Effector memory CD8-positive, alpha-beta T cell (primary cell): ENCODE measurements at regions not wholly inside any gene's neighbourhood (a gene's known extent, or its start where the extent isn't known, plus 50 kb on each side); places are given as distances from the start of the nearest gene placed in this dataset.
"Not testable (repeated sequence)": the region's sequence is repeated elsewhere in the genome, so short reads cannot be mapped to it uniquely, and the experiment has no call there.

Experiments
- ATAC-seq: fragments of 150-1000 bp; cut with Tn5 transposase; replicated peaks from 2 replicates; pipeline ENCODE4 v1.10.0; 2021; ENCODE audit warnings: mild to moderate bottlenecking, moderate library complexity
- DNase-seq, 3 experiments: peaks; one replicate each; pipeline ENCODE4 v3.0.0; 2021
- H3K27ac Mint-ChIP-seq, 2 donors: one replicate each; pipeline ENCODE4 v1.8.0; 2022; ENCODE audit warnings: mild to moderate bottlenecking in 2 of 2, mixed read lengths in 2 of 2, moderate library complexity in 2 of 2
- H3K27me3 Mint-ChIP-seq, 2 donors: one replicate each; pipeline ENCODE4 v1.8.0; 2022; ENCODE audit warnings: mixed read lengths in 2 of 2
- H3K36me3 Mint-ChIP-seq: one replicate; pipeline ENCODE4 v1.8.0; 2022; ENCODE audit warnings: mild to moderate bottlenecking, moderate library complexity, mixed read lengths; ENCODE audit not compliant: insufficient read depth
- H3K4me1 Mint-ChIP-seq, 2 donors: one replicate each; pipeline ENCODE4 v1.8.0; 2022; ENCODE audit warnings: low read depth in 2 of 2, mixed read lengths in 2 of 2
- H3K4me3 Mint-ChIP-seq, 2 donors: one replicate each; pipeline ENCODE4 v1.8.0; 2022; ENCODE audit warnings: mild to moderate bottlenecking in 2 of 2, mixed read lengths in 2 of 2, moderate library complexity in 2 of 2
- H3K9me3 Mint-ChIP-seq, 2 donors: one replicate each; pipeline ENCODE4 v1.8.0; 2022; ENCODE audit warnings: mixed read lengths in 2 of 2

DNA sequence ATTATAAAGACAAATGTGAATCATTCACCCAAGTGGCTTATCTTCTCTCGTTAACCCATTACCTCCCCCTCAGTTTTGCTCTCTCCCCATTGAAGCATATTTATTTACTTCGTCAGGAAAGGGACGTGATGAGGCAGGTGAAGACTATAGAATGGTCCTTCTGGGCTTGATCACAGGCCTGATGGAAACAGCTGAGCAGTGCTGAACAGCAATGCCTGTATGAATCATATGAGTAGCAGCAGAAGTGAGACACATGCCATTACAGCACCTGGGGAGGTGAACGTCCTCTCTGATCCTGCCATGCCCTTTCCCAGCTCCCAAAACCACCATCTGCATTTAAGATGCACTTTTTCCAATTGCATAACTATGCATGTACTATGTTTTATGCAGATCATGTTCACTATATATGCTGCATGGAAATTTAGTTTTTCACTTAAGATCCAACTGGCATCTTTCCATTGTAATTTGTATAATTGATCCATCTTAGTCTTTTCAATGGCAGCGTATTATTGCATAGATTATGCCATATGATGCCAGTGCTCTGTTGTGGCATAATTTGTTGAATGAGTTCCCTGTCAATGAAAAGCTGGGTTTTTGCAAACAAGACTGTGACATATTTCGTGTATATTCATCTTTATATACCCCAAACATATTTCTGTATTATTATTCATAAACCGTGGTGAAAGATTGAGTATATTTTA, 105.3 kb downstream of the CXCL12 start:
- Mint-ChIP-seq H3K4me3 (no peak overlapping the region), H3K27ac (no peak overlapping the region), H3K4me1 (no peaks in the 10 kb centered on the region), H3K9me3 (no peaks in the 10 kb centered on the region), H3K27me3 (peaks cover 0 to 13% of the 10 kb centered on the region in 2 donors), H3K36me3 (no peaks in the 10 kb centered on the region)
- DNase-seq (no peak), ATAC-seq (no peak)

- Mint-ChIP-seq H3K4me1 (no peaks in the 10 kb centered on the region), H3K4me3 (no peak overlapping the region)
These were observed 106.0 kb downstream of the CXCL12 start for GRCh38 chr10:44278837-44279324.

GRCh38 chr10:44268435-44268948, 116.4 kb downstream of the CXCL12 start:
- H3K9me3 Mint-ChIP-seq, H3K27ac Mint-ChIP-seq, ATAC-seq, H3K4me1 Mint-ChIP-seq, H3K36me3 Mint-ChIP-seq, DNase-seq, H3K4me3 Mint-ChIP-seq: not testable (repeated sequence)
- H3K27me3 Mint-ChIP-seq: peaks cover 26 to 46% of the 10 kb centered on the region in 2 donors

More at GRCh38 chr10:44278837-44279324, 106.0 kb downstream of the CXCL12 start:
- Mint-ChIP-seq H3K9me3 (no peaks in the 10 kb centered on the region), H3K36me3 (no peaks in the 10 kb centered on the region), H3K27me3 (peaks cover 0 to 9% of the 10 kb centered on the region in 2 donors), H3K27ac (no peak overlapping the region)
- DNase-seq (no peak), ATAC-seq (no peak)

DNA sequence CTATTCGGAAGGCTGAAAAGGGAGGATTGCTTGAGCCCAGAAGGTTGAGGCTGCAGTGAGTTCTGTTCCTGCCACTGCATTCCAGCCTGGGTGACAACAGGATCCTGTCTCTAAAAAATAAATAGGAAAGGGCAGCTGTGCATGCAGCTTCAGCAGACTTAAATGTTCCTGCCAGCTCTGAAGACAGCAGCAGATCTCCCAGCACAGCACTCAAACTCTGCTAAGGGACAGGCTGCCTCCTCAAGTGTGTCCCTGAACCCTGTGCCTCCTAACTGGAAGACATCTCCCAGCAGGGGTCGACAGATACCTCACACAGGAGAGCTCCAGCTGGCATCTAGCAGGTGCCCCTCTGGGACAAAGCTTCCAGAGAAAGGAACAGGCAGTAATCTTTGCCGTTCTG, 117.9 kb downstream of the CXCL12 start:
- Mint-ChIP-seq H3K4me3 (no peak overlapping the region), H3K9me3 (peaks cover 0 to 7% of the 10 kb centered on the region in 2 donors), H3K36me3 (no peaks in the 10 kb centered on the region)

DNA sequence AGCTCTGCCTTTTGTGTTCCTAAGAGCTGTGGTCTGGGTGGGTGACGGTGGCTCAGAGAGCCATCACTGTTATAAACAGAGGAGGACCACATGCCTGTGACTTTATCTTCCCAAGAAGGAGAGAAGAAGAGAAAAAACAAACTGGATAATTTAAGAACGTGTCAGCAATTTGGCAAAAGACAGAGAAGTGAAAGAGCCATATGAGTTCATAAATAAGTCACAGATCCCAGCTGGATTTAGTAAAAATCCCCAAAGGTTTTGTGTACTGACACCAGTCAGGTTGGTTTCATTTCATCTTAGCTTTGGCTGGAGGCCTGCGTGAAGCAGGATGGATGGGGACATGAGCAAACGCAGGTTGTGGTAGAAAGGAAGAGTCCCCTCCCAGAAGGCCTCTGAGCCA, 120.7 kb downstream of the CXCL12 start:
- peaks cover 2% of the 10 kb centered on the region for H3K36me3 Mint-ChIP-seq
- peaks cover 26 to 54% of the 10 kb centered on the region in 2 donors for H3K27me3 Mint-ChIP-seq
- peaks cover 0 to 3% of the 10 kb centered on the region in 2 donors for H3K4me1 Mint-ChIP-seq
- no peak overlapping the region for H3K4me3 Mint-ChIP-seq
- H3K27ac Mint-ChIP-seq: no peak overlapping the region
- no peak for DNase-seq
- ATAC-seq: no peak
- peaks cover 0 to 7% of the 10 kb centered on the region in 2 donors for H3K9me3 Mint-ChIP-seq

More for the DNA sequence above, 117.9 kb downstream of the CXCL12 start:
- Mint-ChIP-seq H3K27ac (no peak overlapping the region), H3K4me1 (peaks cover 0 to 1% of the 10 kb centered on the region in 2 donors), H3K27me3 (peaks cover 26 to 54% of the 10 kb centered on the region in 2 donors)
- DNase-seq (no peak), ATAC-seq (no peak)

GRCh38 chr10:44263771-44264170, 121.1 kb downstream of the CXCL12 start:
- Mint-ChIP-seq H3K27me3 (peaks cover 26 to 54% of the 10 kb centered on the region in 2 donors), H3K36me3 (peaks cover 2% of the 10 kb centered on the region), H3K9me3 (peaks cover 0 to 7% of the 10 kb centered on the region in 2 donors), H3K4me3 (no peak overlapping the region), H3K27ac (no peak overlapping the region), H3K4me1 (peaks cover 0 to 3% of the 10 kb centered on the region in 2 donors)
- no peak for ATAC-seq
- no peak for DNase-seq

DNA sequence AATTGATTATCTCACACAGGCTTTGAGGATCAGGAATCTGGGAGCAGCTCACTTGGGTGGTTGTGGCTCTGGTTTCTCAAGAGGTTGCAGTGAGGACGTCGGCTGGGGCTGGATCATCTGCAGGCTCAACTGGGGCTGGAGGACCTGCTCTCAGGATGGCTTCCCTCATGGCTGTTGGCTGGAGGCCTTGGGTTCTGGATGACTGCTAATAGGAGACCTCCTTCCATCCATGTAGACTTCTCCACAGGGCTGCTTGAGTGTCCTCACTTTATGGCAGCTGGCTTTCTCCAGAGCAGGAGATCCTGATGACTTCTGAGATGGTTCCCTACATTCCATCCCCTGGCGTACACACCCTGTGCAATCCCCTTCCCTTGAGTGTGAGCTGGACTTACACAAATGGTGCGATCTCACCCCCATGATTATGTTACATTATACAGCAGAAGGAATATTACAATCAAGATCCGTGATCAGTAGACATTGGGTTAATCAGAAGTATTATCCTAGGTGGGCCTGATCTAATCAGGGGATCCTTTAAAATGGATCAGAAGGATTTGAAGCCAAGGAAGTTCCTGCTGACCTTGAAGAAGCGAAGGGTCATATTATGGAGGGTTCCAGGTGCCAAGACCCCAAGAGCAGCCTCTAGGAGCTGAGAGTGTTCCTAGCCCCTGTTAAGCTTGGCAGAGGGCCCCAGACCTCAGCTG, 122.2 kb downstream of the CXCL12 start:
- no peak for ATAC-seq

GRCh38 chr10:44261710-44262455, 123.0 kb downstream of the CXCL12 start:
- peaks cover 0 to 3% of the 10 kb centered on the region in 2 donors for H3K4me1 Mint-ChIP-seq
- peaks cover 2% of the 10 kb centered on the region for H3K36me3 Mint-ChIP-seq
- H3K9me3 Mint-ChIP-seq: peaks cover 0 to 7% of the 10 kb centered on the region in 2 donors
- peaks cover 13 to 37% of the 10 kb centered on the region in 2 donors for H3K27me3 Mint-ChIP-seq
- no peak overlapping the region for H3K27ac Mint-ChIP-seq
- H3K4me3 Mint-ChIP-seq: no peak overlapping the region
- ATAC-seq (no peak), DNase-seq (no peak)

More for the DNA sequence above, 122.2 kb downstream of the CXCL12 start:
- peaks cover 2% of the 10 kb centered on the region for H3K36me3 Mint-ChIP-seq
- H3K27me3 Mint-ChIP-seq: peaks cover 21 to 45% of the 10 kb centered on the region in 2 donors
- H3K27ac Mint-ChIP-seq: no peak overlapping the region
- H3K4me1 Mint-ChIP-seq: peaks cover 0 to 3% of the 10 kb centered on the region in 2 donors
- H3K9me3 Mint-ChIP-seq: peaks cover 0 to 7% of the 10 kb centered on the region in 2 donors
- H3K4me3 Mint-ChIP-seq: no peak overlapping the region
- DNase-seq: no peak

GRCh38 chr10:44261296-44261695, 123.6 kb downstream of the CXCL12 start:
- H3K9me3 Mint-ChIP-seq: peaks cover 0 to 2% of the 10 kb centered on the region in 2 donors

GRCh38 chr10:44260286-44260928, 124.5 kb downstream of the CXCL12 start:
- peaks cover 0 to 3% of the 10 kb centered on the region in 2 donors for H3K4me1 Mint-ChIP-seq
- DNase-seq (no peak), ATAC-seq (no peak)
- H3K4me3 Mint-ChIP-seq: no peak overlapping the region
- H3K9me3 Mint-ChIP-seq: no peaks in the 10 kb centered on the region
- H3K36me3 Mint-ChIP-seq: peaks cover 2% of the 10 kb centered on the region
- peaks cover 0 to 34% of the 10 kb centered on the region in 2 donors for H3K27me3 Mint-ChIP-seq
- H3K27ac Mint-ChIP-seq: no peak overlapping the region

More at GRCh38 chr10:44261296-44261695, 123.6 kb downstream of the CXCL12 start:
- H3K27ac Mint-ChIP-seq: no peak overlapping the region
- DNase-seq (no peak), ATAC-seq (no peak)
- no peak overlapping the region for H3K4me3 Mint-ChIP-seq
- peaks cover 2% of the 10 kb centered on the region for H3K36me3 Mint-ChIP-seq
- H3K27me3 Mint-ChIP-seq: peaks cover 7 to 34% of the 10 kb centered on the region in 2 donors
- peaks cover 0 to 3% of the 10 kb centered on the region in 2 donors for H3K4me1 Mint-ChIP-seq

GRCh38 chr10:44259090-44259874, 125.6 kb downstream of the CXCL12 start:
- no peaks in the 10 kb centered on the region for H3K9me3 Mint-ChIP-seq
- H3K4me1 Mint-ChIP-seq: peaks cover 0 to 3% of the 10 kb centered on the region in 2 donors
- peaks cover 0 to 31% of the 10 kb centered on the region in 2 donors for H3K27me3 Mint-ChIP-seq
- DNase-seq (no peak), ATAC-seq (no peak)
- H3K4me3 Mint-ChIP-seq: no peak overlapping the region
- H3K27ac Mint-ChIP-seq: no peak overlapping the region
- peaks cover 2% of the 10 kb centered on the region for H3K36me3 Mint-ChIP-seq

- Mint-ChIP-seq H3K36me3 (peaks cover 2% of the 10 kb centered on the region), H3K27ac (no peak overlapping the region), H3K27me3 (peaks cover 0 to 24% of the 10 kb centered on the region in 2 donors), H3K4me1 (peaks cover 0 to 3% of the 10 kb centered on the region in 2 donors), H3K4me3 (no peak overlapping the region), H3K9me3 (no peaks in the 10 kb centered on the region)
- ATAC-seq (no peak), DNase-seq (no peak)
These were observed 126.3 kb downstream of the CXCL12 start for GRCh38 chr10:44258460-44259089.
